ENCODE measurements at regions not wholly inside any gene's neighbourhood (a gene's known extent, or its start where the extent isn't known, plus 50 kb on each side); places are given as distances from the start of the nearest gene placed in this dataset.

- no peak for DNase-seq (ENCODE audit: low spot score)
- ATAC-seq (ENCODE audit: low FRiP score), result no peak
- TF ChIP-seq CTCF (IDR thresholded peaks at IDR 0.05), result no peak
These were observed 452.1 kb downstream of the MN1 start for GRCh38 chr22:27349456-27349855.

GRCh38 chr22:27350306-27350705 lies 451.2 kb downstream of the MN1 start:
- DNase-seq (ENCODE audit: low spot score) (no peak), ATAC-seq (ENCODE audit: low FRiP score) (no peak)
- TF ChIP-seq CTCF (IDR thresholded peaks at IDR 0.05), result no peak

GRCh38 chr22:27352426-27352825 lies 449.1 kb downstream of the MN1 start:
- no peak for TF ChIP-seq CTCF (IDR thresholded peaks at IDR 0.05)
- ATAC-seq (ENCODE audit: low FRiP score) (no peak), DNase-seq (ENCODE audit: low spot score) (no peak)

- no peak for DNase-seq (ENCODE audit: low spot score)
- ATAC-seq (ENCODE audit: low FRiP score), result no peak
- TF ChIP-seq CTCF (IDR thresholded peaks at IDR 0.05), result no peak
These were observed 443.3 kb downstream of the MN1 start for GRCh38 chr22:27358096-27358870.

- ATAC-seq (ENCODE audit: low FRiP score) (no peak), DNase-seq (ENCODE audit: low spot score) (no peak)
- TF ChIP-seq CTCF (IDR thresholded peaks at IDR 0.05), result no peak
These were observed 431.3 kb downstream of the MN1 start for GRCh38 chr22:27370269-27370668.

- DNase-seq (ENCODE audit: low spot score), result no peak
- TF ChIP-seq CTCF (IDR thresholded peaks at IDR 0.05), result no peak
- ATAC-seq (ENCODE audit: low FRiP score), result no peak
These were observed 430.6 kb downstream of the MN1 start for GRCh38 chr22:27370987-27371386.

GRCh38 chr22:27372364-27372763 lies 429.2 kb downstream of the MN1 start:
- DNase-seq (ENCODE audit: low spot score) (no peak), ATAC-seq (ENCODE audit: low FRiP score) (no peak)
- no peak for TF ChIP-seq CTCF (IDR thresholded peaks at IDR 0.05)
